ENCODE measurements at regions not wholly inside any gene's neighbourhood (a gene's known extent, or its start where the extent isn't known, plus 50 kb on each side); places are given as distances from the start of the nearest gene placed in this dataset.

GRCh38 chr6:168835991-168836390, 395.0 kb downstream of the SMOC2 start:
- CTCF ChIA-PET: no interaction called here
- H3K4me1 Mint-ChIP-seq: no peaks in the 10 kb centered on the region
- no peak overlapping the region for H3K9ac ChIP-seq (ENCODE audit: low read length)

DNA sequence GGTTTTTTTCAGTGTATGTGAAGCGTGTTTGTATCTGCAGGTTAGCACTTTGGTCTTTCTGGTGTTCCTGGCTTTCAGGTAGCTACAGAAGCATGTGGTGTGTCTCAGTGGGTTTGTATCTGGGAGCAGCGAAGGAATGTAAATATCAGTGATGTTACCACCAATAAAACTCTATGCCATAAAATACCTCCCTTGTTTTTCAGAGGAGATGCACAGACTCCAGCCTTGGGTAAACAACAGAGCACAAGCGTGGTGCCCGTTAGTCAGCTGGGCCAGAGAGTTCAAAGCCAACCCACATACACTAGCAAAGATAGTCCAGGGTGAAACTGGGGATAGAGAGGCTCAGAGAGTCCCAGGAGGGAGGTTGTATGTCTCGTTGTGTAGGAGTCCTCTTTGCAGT, 393.8 kb downstream of the SMOC2 start:
- no peak overlapping the region for H3K27ac Mint-ChIP-seq
- Histone ChIP-seq H3K4me2 (replicated peaks; ENCODE audit: low read depth, low read length, poor library complexity, severe bottlenecking) (no peak overlapping the region), H3K79me2 (ENCODE audit: control insufficient read depth, insufficient read depth, low read length) (no peaks in the 10 kb centered on the region), H3K9ac (ENCODE audit: low read length) (no peak overlapping the region), H3K4me3 (ENCODE audit: control extremely low read depth in 1 of 5, extremely low read depth in 1 of 5, insufficient read depth in 1 of 5, low read depth in 2 of 5, low read length in 4 of 5) (no peak overlapping the region), H3K36me3 (replicated peaks in 1 of 2; ENCODE audit: control extremely low read depth in 1 of 2, control insufficient read depth in 1 of 2, extremely low read depth in 1 of 2, insufficient read depth in 2 of 2, low read length in 1 of 2) (no peaks in the 10 kb centered on the region), H4K20me1 (ENCODE audit: control insufficient read depth, insufficient read depth, low read length, poor library complexity, severe bottlenecking) (no peaks in the 10 kb centered on the region), H2AFZ (ENCODE audit: insufficient read depth, low read depth, low read length, poor library complexity, severe bottlenecking) (no peak overlapping the region), H3K4me1 (ENCODE audit: control insufficient read depth in 2 of 2, insufficient read depth in 2 of 2, low read length in 2 of 2) (no peaks in the 10 kb centered on the region), H3K9me3 (ENCODE audit: control extremely low read depth in 1 of 3, control insufficient read depth in 2 of 3, insufficient read depth in 1 of 3, low read length in 2 of 3) (peaks cover 0 to 11% (median 0%) of the 10 kb centered on the region in 3 donors), H3K27me3 (replicated peaks in 1 of 4; ENCODE audit: control extremely low read depth in 1 of 4, control insufficient read depth in 3 of 4, insufficient read depth in 4 of 4, low read length in 3 of 4) (no peaks in the 10 kb centered on the region), H3K27ac (ENCODE audit: low read length in 2 of 2) (no peak overlapping the region)
- DNase-seq (no peak), ATAC-seq (ENCODE audit: low read depth) (no peak)
- no CpG with 5 or more reads among the region's 5 CpGs for WGBS (ENCODE audit: insufficient coverage)
- H3K4me3 Mint-ChIP-seq: no peak overlapping the region
- no peaks in the 10 kb centered on the region for H3K9me3 Mint-ChIP-seq (ENCODE audit: insufficient read depth)
- peaks cover 3% of the 10 kb centered on the region for H3K27me3 Mint-ChIP-seq
- TF ChIP-seq, protein P1, sequence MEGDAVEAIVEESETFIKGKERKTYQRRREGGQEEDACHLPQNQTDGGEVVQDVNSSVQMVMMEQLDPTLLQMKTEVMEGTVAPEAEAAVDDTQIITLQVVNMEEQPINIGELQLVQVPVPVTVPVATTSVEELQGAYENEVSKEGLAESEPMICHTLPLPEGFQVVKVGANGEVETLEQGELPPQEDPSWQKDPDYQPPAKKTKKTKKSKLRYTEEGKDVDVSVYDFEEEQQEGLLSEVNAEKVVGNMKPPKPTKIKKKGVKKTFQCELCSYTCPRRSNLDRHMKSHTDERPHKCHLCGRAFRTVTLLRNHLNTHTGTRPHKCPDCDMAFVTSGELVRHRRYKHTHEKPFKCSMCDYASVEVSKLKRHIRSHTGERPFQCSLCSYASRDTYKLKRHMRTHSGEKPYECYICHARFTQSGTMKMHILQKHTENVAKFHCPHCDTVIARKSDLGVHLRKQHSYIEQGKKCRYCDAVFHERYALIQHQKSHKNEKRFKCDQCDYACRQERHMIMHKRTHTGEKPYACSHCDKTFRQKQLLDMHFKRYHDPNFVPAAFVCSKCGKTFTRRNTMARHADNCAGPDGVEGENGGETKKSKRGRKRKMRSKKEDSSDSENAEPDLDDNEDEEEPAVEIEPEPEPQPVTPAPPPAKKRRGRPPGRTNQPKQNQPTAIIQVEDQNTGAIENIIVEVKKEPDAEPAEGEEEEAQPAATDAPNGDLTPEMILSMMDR (IDR thresholded peaks at IDR 0.05): no peak
- no peak for TF ChIP-seq EZH2 (IDR thresholded peaks at IDR 0.05; ENCODE audit: borderline replicate concordance, insufficient read depth, low read depth, low read length, poor library complexity, severe bottlenecking)
- ChIA-PET CTCF (no interaction called here), POLR2A (no interaction called here)
- intact Hi-C loops (cut with micrococcal nuclease): no loop called here
- no peaks in the 10 kb centered on the region for H3K4me1 Mint-ChIP-seq

More at GRCh38 chr6:168835991-168836390, 395.0 kb downstream of the SMOC2 start:
- no peak overlapping the region for H2AFZ ChIP-seq (ENCODE audit: insufficient read depth, low read depth, low read length, poor library complexity, severe bottlenecking)
- H3K9me3 ChIP-seq (ENCODE audit: control extremely low read depth in 1 of 3, control insufficient read depth in 2 of 3, insufficient read depth in 1 of 3, low read length in 2 of 3): peaks cover 0 to 17% (median 0%) of the 10 kb centered on the region in 3 donors
- ATAC-seq (ENCODE audit: low read depth): no peak
- no peak overlapping the region for H3K27ac ChIP-seq (ENCODE audit: low read length in 2 of 2)
- no peak overlapping the region for H3K4me3 ChIP-seq (ENCODE audit: control extremely low read depth in 1 of 5, extremely low read depth in 1 of 5, insufficient read depth in 1 of 5, low read depth in 2 of 5, low read length in 4 of 5)
- no peak overlapping the region for H3K27ac Mint-ChIP-seq
- no peaks in the 10 kb centered on the region for H3K27me3 ChIP-seq (replicated peaks in 1 of 4; ENCODE audit: control extremely low read depth in 1 of 4, control insufficient read depth in 3 of 4, insufficient read depth in 4 of 4, low read length in 3 of 4)
- TF ChIP-seq, protein P1 (IDR thresholded peaks at IDR 0.05): no peak
- no peak for TF ChIP-seq EZH2 (IDR thresholded peaks at IDR 0.05; ENCODE audit: borderline replicate concordance, insufficient read depth, low read depth, low read length, poor library complexity, severe bottlenecking)
- H3K27me3 Mint-ChIP-seq: peaks cover 3% of the 10 kb centered on the region
- 100% methylated on average over 5 of the region's 9 CpGs for WGBS (ENCODE audit: insufficient coverage)
- H3K4me3 Mint-ChIP-seq: no peak overlapping the region
- H3K4me1 ChIP-seq (ENCODE audit: control insufficient read depth in 2 of 2, insufficient read depth in 2 of 2, low read length in 2 of 2): no peaks in the 10 kb centered on the region
- intact Hi-C loops (cut with micrococcal nuclease): no loop called here
- no peaks in the 10 kb centered on the region for H3K36me3 ChIP-seq (replicated peaks in 1 of 2; ENCODE audit: control extremely low read depth in 1 of 2, control insufficient read depth in 1 of 2, extremely low read depth in 1 of 2, insufficient read depth in 2 of 2, low read length in 1 of 2)
- DNase-seq: no peak
- H3K79me2 ChIP-seq (ENCODE audit: control insufficient read depth, insufficient read depth, low read length): no peaks in the 10 kb centered on the region
- POLR2A ChIA-PET: no interaction called here
- no peaks in the 10 kb centered on the region for H4K20me1 ChIP-seq (ENCODE audit: control insufficient read depth, insufficient read depth, low read length, poor library complexity, severe bottlenecking)
- H3K9me3 Mint-ChIP-seq (ENCODE audit: insufficient read depth): no peaks in the 10 kb centered on the region
- no peak overlapping the region for H3K4me2 ChIP-seq (replicated peaks; ENCODE audit: low read depth, low read length, poor library complexity, severe bottlenecking)

Data from B cell (primary cell).